Large intestine (tissue), 3 donors: ENCODE measurements at regions not wholly inside any gene's neighbourhood (a gene's known extent, or its start where the extent isn't known, plus 50 kb on each side); places are given as distances from the start of the nearest gene placed in this dataset.

Source experiments
- DNase-seq, 2 donors: peaks; one replicate each; pipeline versions ENCODE4 v3.0.0 to v3.0.0-alpha.2; 2013
- H3K27ac ChIP-seq: one replicate; pipeline ENCODE4 v1.5.1; 2013; ENCODE audit warnings: low read length
- H3K27me3 ChIP-seq: 2 replicates; pipeline ENCODE4 v1.6.1; 2013; ENCODE audit warnings: low read length; ENCODE audit not compliant: control insufficient read depth, insufficient read depth
- H3K36me3 ChIP-seq: 2 replicates; pipeline ENCODE4 v1.6.1; 2013; ENCODE audit warnings: low read length; ENCODE audit not compliant: control insufficient read depth, insufficient read depth
- H3K4me1 ChIP-seq: one replicate; pipeline ENCODE4 v1.6.1; 2013; ENCODE audit warnings: low read length; ENCODE audit not compliant: control insufficient read depth, insufficient read depth
- H3K4me3 ChIP-seq: one replicate; pipeline ENCODE4 v1.5.1; 2013; ENCODE audit warnings: low read length
- H3K9me3 ChIP-seq: one replicate; pipeline ENCODE4 v1.6.1; 2013; ENCODE audit warnings: mild to moderate bottlenecking, low read depth, low read length, moderate library complexity; ENCODE audit not compliant: control insufficient read depth
- WGBS: methylation state at CpG from one replicate; pipeline ENCODE4 v1.1.5; 2013; ENCODE audit warnings: low lambda C conversion rate; ENCODE audit not compliant: insufficient coverage; 5-methylcytosine and 5-hydroxymethylcytosine counted together

GRCh38 chr1:29505532-29506220 is 269.4 kb downstream of the PTPRU start:
- Histone ChIP-seq H3K9me3 (no peaks in the 10 kb centered on the region), H3K36me3 (no peaks in the 10 kb centered on the region), H3K4me3 (no peak overlapping the region), H3K27ac (no peak overlapping the region), H3K27me3 (no peaks in the 10 kb centered on the region), H3K4me1 (peaks cover 5% of the 10 kb centered on the region)
- no CpG with 5 or more reads among the region's 10 CpGs for WGBS
- DNase-seq = no peak

- Histone ChIP-seq H3K27me3 (no peaks in the 10 kb centered on the region), H3K36me3 (no peaks in the 10 kb centered on the region), H3K4me3 (no peak overlapping the region), H3K27ac (no peak overlapping the region), H3K4me1 (peaks cover 5% of the 10 kb centered on the region), H3K9me3 (no peaks in the 10 kb centered on the region)
- DNase-seq = no peak
- WGBS = no CpG with 5 or more reads among the region's 8 CpGs
Observed at GRCh38 chr1:29504709-29505410, 268.5 kb downstream of the PTPRU start.

- Histone ChIP-seq H3K9me3 (no peaks in the 10 kb centered on the region), H3K36me3 (no peaks in the 10 kb centered on the region), H3K4me3 (no peak overlapping the region), H3K4me1 (peaks cover 5% of the 10 kb centered on the region), H3K27ac (no peak overlapping the region), H3K27me3 (no peaks in the 10 kb centered on the region)
- no peak for DNase-seq
- no CpG with 5 or more reads among the region's 4 CpGs for WGBS
Observed at GRCh38 chr1:29504196-29504595, 267.9 kb downstream of the PTPRU start.

GRCh38 chr1:29502911-29503840 is 266.9 kb downstream of the PTPRU start:
- Histone ChIP-seq H3K27ac (no peak overlapping the region), H3K36me3 (no peaks in the 10 kb centered on the region), H3K27me3 (no peaks in the 10 kb centered on the region), H3K9me3 (no peaks in the 10 kb centered on the region), H3K4me3 (no peak overlapping the region), H3K4me1 (peaks cover 5% of the 10 kb centered on the region)
- WGBS = 65% methylated on average over 5 of the region's 12 CpGs
- DNase-seq = peak in 1 of 2 donors; percentile 29

GRCh38 chr1:29502225-29502910 is 266.0 kb downstream of the PTPRU start:
- no peaks in the 10 kb centered on the region for H3K27me3 ChIP-seq
- H3K9me3 ChIP-seq = no peaks in the 10 kb centered on the region
- H3K4me1 ChIP-seq = peaks cover 5% of the 10 kb centered on the region
- no peaks in the 10 kb centered on the region for H3K36me3 ChIP-seq
- no peak for DNase-seq
- H3K4me3 ChIP-seq = no peak overlapping the region
- WGBS = no CpG with 5 or more reads among the region's 3 CpGs
- no peak overlapping the region for H3K27ac ChIP-seq

GRCh38 chr1:29501227-29501976 is 265.1 kb downstream of the PTPRU start:
- Histone ChIP-seq H3K27ac (no peak overlapping the region), H3K4me1 (peaks cover 5% of the 10 kb centered on the region), H3K27me3 (no peaks in the 10 kb centered on the region), H3K36me3 (no peaks in the 10 kb centered on the region), H3K9me3 (peaks cover 3% of the 10 kb centered on the region), H3K4me3 (no peak overlapping the region)
- no peak for DNase-seq
- 17% methylated on average over 1 of the region's 8 CpGs for WGBS

- peaks cover 3% of the 10 kb centered on the region for H3K9me3 ChIP-seq
Observed at GRCh38 chr1:29500651-29501050, 264.3 kb downstream of the PTPRU start.

GRCh38 chr1:29500041-29500440 is 263.7 kb downstream of the PTPRU start:
- Histone ChIP-seq H3K27me3 (no peaks in the 10 kb centered on the region), H3K27ac (no peak overlapping the region), H3K4me3 (no peak overlapping the region), H3K9me3 (peaks cover 3% of the 10 kb centered on the region), H3K4me1 (peaks cover 5% of the 10 kb centered on the region), H3K36me3 (no peaks in the 10 kb centered on the region)
- DNase-seq = no peak
- WGBS = no CpG with 5 or more reads among the region's 9 CpGs

More at GRCh38 chr1:29500651-29501050, 264.3 kb downstream of the PTPRU start:
- no CpG with 5 or more reads among the region's 5 CpGs for WGBS
- Histone ChIP-seq H3K36me3 (no peaks in the 10 kb centered on the region), H3K4me3 (no peak overlapping the region), H3K27me3 (no peaks in the 10 kb centered on the region), H3K27ac (no peak overlapping the region), H3K4me1 (peaks cover 5% of the 10 kb centered on the region)
- DNase-seq = no peak

- H3K27me3 ChIP-seq = no peaks in the 10 kb centered on the region
- DNase-seq = no peak
- H3K4me1 ChIP-seq = peaks cover 5% of the 10 kb centered on the region
- H3K4me3 ChIP-seq = no peak overlapping the region
- WGBS = no CpG with 5 or more reads among the region's 9 CpGs
- no peaks in the 10 kb centered on the region for H3K36me3 ChIP-seq
- peaks cover 3% of the 10 kb centered on the region for H3K9me3 ChIP-seq
- no peak overlapping the region for H3K27ac ChIP-seq
Observed at GRCh38 chr1:29499104-29499650, 262.9 kb downstream of the PTPRU start.
